ENCODE measurements at regions not wholly inside any gene's neighbourhood (a gene's known extent, or its start where the extent isn't known, plus 50 kb on each side); places are given as distances from the start of the nearest gene placed in this dataset.

GRCh38 chr11:122020902-122021301, 95.1 kb downstream of the BLID start:
- ATAC-seq (no peak), DNase-seq (ENCODE audit: low read depth, low spot score) (no peak)
- ChIA-PET POLR2A (no interaction called here), RAD21 (ENCODE audit: low non-redundant PET in 1 of 2, low total read pairs in 2 of 2, uncharacterized antibody in 2 of 2, unreplicated experiment in 2 of 2) (no interaction called here), CTCF (no interaction called here)
- no TSS peak for BruUV-seq (replicated peaks)
- H3K4me3 ChIP-seq (replicated peaks in 1 of 2; ENCODE audit: low read depth in 1 of 2, low read length in 2 of 2), result no peak overlapping the region
- H3K79me2 ChIP-seq (ENCODE audit: insufficient read depth, low read length), result peaks cover 68% of the 10 kb centered on the region
- H2AFZ ChIP-seq (ENCODE audit: low read depth, low read length, poor library complexity, severe bottlenecking), result no peak overlapping the region
- no peak for TF ChIP-seq YY1 (IDR thresholded peaks at IDR 0.05; ENCODE audit: extremely low read depth, insufficient replicate concordance, low read depth, low read length)
- TF ChIP-seq CEBPB (IDR thresholded peaks at IDR 0.05; ENCODE audit: low read depth), result no peak
- no peak for TF ChIP-seq REST (IDR thresholded peaks at IDR 0.05; ENCODE audit: low read depth)
- TF ChIP-seq JUND (IDR thresholded peaks at IDR 0.05), result no peak
- peak; percentile 4 to 46 (median 40); a peak in 4 of 6 replicates for TF ChIP-seq CTCF (IDR thresholded peaks at IDR 0.05 in 2 of 3, conservative IDR thresholded peaks at IDR 0.05 in 1 of 3; ENCODE audit: borderline replicate concordance in 1 of 3, insufficient read depth in 1 of 3, low read depth in 2 of 3, low read length in 2 of 3)
- peak; percentile 46 for TF ChIP-seq RAD21 (IDR thresholded peaks at IDR 0.05; ENCODE audit: low read depth)
- no peak for TF ChIP-seq EZH2 (IDR thresholded peaks at IDR 0.05)
- no peaks in the 10 kb centered on the region for H3K36me3 ChIP-seq (ENCODE audit: control insufficient read depth in 1 of 2, insufficient read depth in 2 of 2, low read length in 2 of 2)
- no peak overlapping the region for H3K9ac ChIP-seq (ENCODE audit: low read length)
- no peaks in the 10 kb centered on the region for H4K20me1 ChIP-seq (ENCODE audit: insufficient read depth)
- no peaks in the 10 kb centered on the region for H3K27me3 ChIP-seq (ENCODE audit: insufficient read depth, low read length)
- H3K27ac ChIP-seq (ENCODE audit: low read depth, low read length), result no peak overlapping the region
- intact Hi-C loops (cut with micrococcal nuclease), result loop anchor here (2.0 to 5.0 kb wide), 2 partner anchors 182 to 364 kb away; no protein-coding TSS in a partner anchor
- H3K4me2 ChIP-seq (ENCODE audit: low read length), result no peak overlapping the region
- H3K9me3 ChIP-seq (ENCODE audit: control insufficient read depth in 1 of 2, insufficient read depth in 1 of 2, low read depth in 1 of 2, low read length in 2 of 2), result no peaks in the 10 kb centered on the region
- H3K4me1 ChIP-seq (ENCODE audit: control insufficient read depth in 1 of 2, insufficient read depth in 2 of 2, low read length in 2 of 2), result peaks cover 16 to 36% of the 10 kb centered on the region in 2 experiments; a peak in 3 of 4 replicates
- H3K9me2 ChIP-seq (ENCODE audit: insufficient read depth), result no peaks in the 10 kb centered on the region

Measured in HCT116 (cell line).